ENCODE measurements at regions not wholly inside any gene's neighbourhood (a gene's known extent, or its start where the extent isn't known, plus 50 kb on each side); places are given as distances from the start of the nearest gene placed in this dataset.

GRCh38 chr1:14313731-14314431, 284.6 kb upstream of the KAZN start:
- no peak for DNase-seq (ENCODE audit: low spot score)
- Mint-ChIP-seq H3K4me1 (ENCODE audit: low read depth) (no peaks in the 10 kb centered on the region), H3K4me3 (no peak overlapping the region), H3K27me3 (ENCODE audit: low read depth) (peaks cover 3% of the 10 kb centered on the region), H3K27ac (no peak overlapping the region), H3K36me3 (ENCODE audit: low read depth) (no peaks in the 10 kb centered on the region), H3K9me3 (no peaks in the 10 kb centered on the region)

GRCh38 chr1:14318830-14319229, 279.7 kb upstream of the KAZN start:
- peaks cover 3% of the 10 kb centered on the region for H3K27me3 Mint-ChIP-seq (ENCODE audit: low read depth)
- peaks cover 2% of the 10 kb centered on the region for H3K4me1 Mint-ChIP-seq (ENCODE audit: low read depth)
- no peaks in the 10 kb centered on the region for H3K36me3 Mint-ChIP-seq (ENCODE audit: low read depth)
- H3K9me3 Mint-ChIP-seq: peaks cover 13% of the 10 kb centered on the region
- no peak overlapping the region for H3K27ac Mint-ChIP-seq
- no peak overlapping the region for H3K4me3 Mint-ChIP-seq
- DNase-seq (ENCODE audit: low spot score): no peak

DNA sequence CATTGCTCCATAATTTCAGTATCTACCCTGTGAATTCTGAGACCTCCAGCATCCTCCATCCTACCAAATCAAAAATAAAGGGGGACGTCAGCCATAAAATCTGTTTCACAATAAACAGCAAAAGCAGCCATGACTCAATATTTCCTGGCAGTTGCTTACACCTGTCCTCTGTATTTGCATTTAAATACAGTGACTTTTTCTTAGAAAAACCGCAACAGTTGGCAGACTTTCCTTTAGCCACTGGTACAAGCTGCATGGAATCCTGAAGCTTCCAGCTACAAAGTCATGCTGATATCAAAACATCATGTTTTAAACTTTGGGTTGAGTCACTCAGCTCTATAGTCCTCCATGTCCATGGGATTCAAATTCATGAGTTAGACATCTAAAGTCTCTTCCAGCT, 278.0 kb upstream of the KAZN start:
- H3K27ac Mint-ChIP-seq: peak overlapping the region; percentile 17
- DNase-seq (ENCODE audit: low spot score): no peak
- H3K27me3 Mint-ChIP-seq (ENCODE audit: low read depth): peaks cover 3% of the 10 kb centered on the region
- no peak overlapping the region for H3K4me3 Mint-ChIP-seq
- peaks cover 2% of the 10 kb centered on the region for H3K4me1 Mint-ChIP-seq (ENCODE audit: low read depth)
- no peaks in the 10 kb centered on the region for H3K36me3 Mint-ChIP-seq (ENCODE audit: low read depth)
- H3K9me3 Mint-ChIP-seq: peaks cover 15% of the 10 kb centered on the region

- no peak overlapping the region for H3K4me3 Mint-ChIP-seq
- peaks cover 18% of the 10 kb centered on the region for H3K9me3 Mint-ChIP-seq
- no peaks in the 10 kb centered on the region for H3K36me3 Mint-ChIP-seq (ENCODE audit: low read depth)
- H3K27ac Mint-ChIP-seq: peak overlapping the region; percentile 8
- peaks cover 2% of the 10 kb centered on the region for H3K4me1 Mint-ChIP-seq (ENCODE audit: low read depth)
- no peak for DNase-seq (ENCODE audit: low spot score)
- peaks cover 3% of the 10 kb centered on the region for H3K27me3 Mint-ChIP-seq (ENCODE audit: low read depth)
Measured at GRCh38 chr1:14320986-14321385, 277.5 kb upstream of the KAZN start.

DNA sequence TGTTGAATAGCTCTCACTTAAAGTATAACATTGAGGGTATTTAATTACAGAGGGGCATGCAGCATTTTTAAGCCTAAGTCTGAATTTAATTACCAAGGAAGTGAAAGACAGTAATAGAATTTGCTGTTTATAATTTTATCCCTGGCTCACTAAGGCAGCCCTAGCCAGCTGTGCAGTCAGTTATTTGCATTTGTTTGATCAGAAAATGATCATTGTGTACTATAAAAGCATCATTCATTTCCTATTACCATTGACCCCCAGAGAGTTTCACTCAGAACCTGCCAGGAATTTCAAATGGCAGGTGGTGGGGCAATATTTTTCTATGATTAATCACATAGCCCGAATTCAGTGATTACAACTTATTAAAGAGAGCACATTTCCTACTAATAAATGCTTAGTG, 277.1 kb upstream of the KAZN start:
- H3K4me3 Mint-ChIP-seq: no peak overlapping the region
- H3K9me3 Mint-ChIP-seq: peaks cover 18% of the 10 kb centered on the region
- no peaks in the 10 kb centered on the region for H3K36me3 Mint-ChIP-seq (ENCODE audit: low read depth)
- peaks cover 3% of the 10 kb centered on the region for H3K27me3 Mint-ChIP-seq (ENCODE audit: low read depth)
- H3K4me1 Mint-ChIP-seq (ENCODE audit: low read depth): peaks cover 2% of the 10 kb centered on the region
- DNase-seq (ENCODE audit: low spot score): no peak
- H3K27ac Mint-ChIP-seq: no peak overlapping the region

DNA sequence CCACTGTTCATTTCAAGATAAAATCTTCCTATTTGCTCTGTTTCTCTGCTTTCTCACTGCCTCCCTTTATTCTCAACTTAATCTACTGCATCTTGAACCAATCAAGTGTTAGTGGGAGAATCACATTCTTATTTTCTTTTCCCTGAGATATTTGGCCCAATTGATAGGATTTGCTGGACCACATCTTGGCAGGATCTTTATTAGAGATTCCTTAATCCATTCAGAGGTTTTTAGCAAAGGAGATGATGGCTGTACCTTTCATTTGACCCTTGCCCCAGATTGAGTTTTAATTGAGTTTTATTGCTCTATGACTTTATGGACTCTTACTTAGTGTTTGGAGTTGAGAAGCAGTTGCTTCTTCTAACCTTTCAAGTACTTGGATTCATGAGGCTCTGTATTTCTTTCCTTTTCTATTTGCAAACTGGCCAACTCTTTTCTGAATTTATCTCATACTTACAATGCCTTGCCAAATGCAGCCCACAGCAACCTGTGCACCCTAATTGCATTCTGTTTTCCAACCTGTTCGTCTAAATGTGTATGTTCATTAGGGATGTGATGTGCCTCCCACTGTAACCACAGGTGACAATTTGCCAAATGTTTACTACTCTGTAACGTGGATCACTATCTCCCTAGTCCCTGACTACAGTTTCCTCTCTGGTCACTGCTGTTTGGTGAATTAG, 274.8 kb upstream of the KAZN start:
- Mint-ChIP-seq H3K4me1 (ENCODE audit: low read depth) (peaks cover 2% of the 10 kb centered on the region), H3K4me3 (no peak overlapping the region), H3K36me3 (ENCODE audit: low read depth) (no peaks in the 10 kb centered on the region), H3K9me3 (peaks cover 22% of the 10 kb centered on the region), H3K27me3 (ENCODE audit: low read depth) (no peaks in the 10 kb centered on the region), H3K27ac (no peak overlapping the region)
- no peak for DNase-seq (ENCODE audit: low spot score)

DNA sequence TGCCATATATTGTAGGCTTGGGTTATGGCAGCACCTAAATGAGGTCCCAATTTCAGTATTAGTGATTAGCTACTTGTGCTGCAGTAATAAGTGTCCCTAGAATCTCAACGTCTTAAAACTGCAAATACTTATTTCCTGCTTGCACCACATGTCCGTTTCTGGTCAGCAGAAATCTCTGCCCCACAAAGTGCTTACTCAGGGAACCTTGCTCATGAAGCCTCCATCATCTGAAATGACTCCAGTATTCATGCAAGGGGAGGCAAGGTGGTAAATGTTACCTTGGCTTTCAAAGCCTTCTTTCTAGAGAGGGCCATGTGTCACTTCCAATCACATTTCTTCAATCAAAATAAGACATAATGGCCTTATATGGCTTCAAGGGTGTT, 274.2 kb upstream of the KAZN start:
- DNase-seq (ENCODE audit: low spot score): no peak
- Mint-ChIP-seq H3K27ac (no peak overlapping the region), H3K4me1 (ENCODE audit: low read depth) (peaks cover 2% of the 10 kb centered on the region), H3K27me3 (ENCODE audit: low read depth) (no peaks in the 10 kb centered on the region), H3K36me3 (ENCODE audit: low read depth) (no peaks in the 10 kb centered on the region), H3K4me3 (no peak overlapping the region), H3K9me3 (peaks cover 22% of the 10 kb centered on the region)

GRCh38 chr1:14326857-14327256, 271.6 kb upstream of the KAZN start:
- no peak for DNase-seq (ENCODE audit: low spot score)
- Mint-ChIP-seq H3K27me3 (ENCODE audit: low read depth) (no peaks in the 10 kb centered on the region), H3K4me1 (ENCODE audit: low read depth) (no peaks in the 10 kb centered on the region), H3K4me3 (no peak overlapping the region), H3K27ac (no peak overlapping the region), H3K9me3 (peaks cover 29% of the 10 kb centered on the region), H3K36me3 (ENCODE audit: low read depth) (no peaks in the 10 kb centered on the region)

- H3K27me3 Mint-ChIP-seq (ENCODE audit: low read depth): no peaks in the 10 kb centered on the region
- H3K27ac Mint-ChIP-seq: no peak overlapping the region
- H3K36me3 Mint-ChIP-seq (ENCODE audit: low read depth): no peaks in the 10 kb centered on the region
- DNase-seq (ENCODE audit: low spot score): no peak
- peaks cover 21% of the 10 kb centered on the region for H3K9me3 Mint-ChIP-seq
- H3K4me3 Mint-ChIP-seq: no peak overlapping the region
- peaks cover 2% of the 10 kb centered on the region for H3K4me1 Mint-ChIP-seq (ENCODE audit: low read depth)
Measured at GRCh38 chr1:14328685-14329084, 269.8 kb upstream of the KAZN start.

- Mint-ChIP-seq H3K9me3 (peaks cover 10% of the 10 kb centered on the region), H3K4me3 (no peak overlapping the region), H3K27ac (no peak overlapping the region), H3K27me3 (ENCODE audit: low read depth) (no peaks in the 10 kb centered on the region), H3K36me3 (ENCODE audit: low read depth) (no peaks in the 10 kb centered on the region), H3K4me1 (ENCODE audit: low read depth) (peaks cover 6% of the 10 kb centered on the region)
- no peak for DNase-seq (ENCODE audit: low spot score)
Measured at GRCh38 chr1:14332158-14332557, 266.3 kb upstream of the KAZN start.

DNA sequence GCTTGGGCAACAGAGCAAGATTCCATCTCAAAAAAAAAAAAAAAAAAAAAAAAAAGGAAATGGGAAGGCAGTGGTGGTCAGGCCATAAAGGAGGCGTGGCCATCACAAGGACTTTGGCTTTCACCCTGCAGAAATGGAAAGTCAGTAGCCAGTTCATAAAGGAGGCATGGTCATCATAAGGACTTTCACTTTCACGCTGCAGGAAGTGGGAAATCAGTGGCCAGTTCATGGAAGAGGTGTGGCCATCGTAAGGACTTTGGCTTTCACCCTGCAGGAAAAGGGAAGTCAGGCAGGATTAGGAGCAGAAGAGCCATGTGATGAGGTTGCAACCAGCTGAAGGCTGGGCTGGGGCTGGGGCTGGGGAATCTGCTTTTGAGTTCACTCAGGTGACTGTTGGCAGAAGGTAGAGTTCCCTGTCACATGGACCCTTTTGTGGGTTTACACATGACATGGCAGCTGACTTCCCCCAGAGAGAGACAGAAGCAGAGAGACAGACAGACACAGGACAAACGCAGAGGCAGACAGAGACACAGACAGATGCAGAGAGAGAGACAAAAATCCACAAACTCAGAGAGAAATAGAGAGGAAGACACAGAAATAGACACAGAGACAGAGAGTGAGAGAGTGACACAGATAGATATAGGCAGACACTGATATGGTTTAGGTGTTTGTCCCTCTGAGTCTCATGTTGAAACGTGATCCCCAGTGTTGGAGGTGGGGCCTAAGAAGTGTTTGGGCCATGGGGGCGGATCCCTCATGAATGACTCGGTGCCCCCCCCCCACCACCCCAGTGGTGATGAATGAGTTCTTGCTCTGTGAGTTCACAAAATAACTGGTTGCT, 263.9 kb upstream of the KAZN start:
- Mint-ChIP-seq H3K36me3 (ENCODE audit: low read depth) (no peaks in the 10 kb centered on the region), H3K4me1 (ENCODE audit: low read depth) (peaks cover 6% of the 10 kb centered on the region), H3K9me3 (peaks cover 10% of the 10 kb centered on the region), H3K27me3 (ENCODE audit: low read depth) (no peaks in the 10 kb centered on the region), H3K27ac (no peak overlapping the region), H3K4me3 (no peak overlapping the region)
- no peak for DNase-seq (ENCODE audit: low spot score)

GRCh38 chr1:14338509-14338908, 260.0 kb upstream of the KAZN start:
- Mint-ChIP-seq H3K4me1 (ENCODE audit: low read depth) (peaks cover 4% of the 10 kb centered on the region), H3K9me3 (no peaks in the 10 kb centered on the region), H3K27me3 (ENCODE audit: low read depth) (no peaks in the 10 kb centered on the region), H3K36me3 (ENCODE audit: low read depth) (no peaks in the 10 kb centered on the region), H3K4me3 (no peak overlapping the region), H3K27ac (no peak overlapping the region)
- no peak for DNase-seq (ENCODE audit: low spot score)

- no peak for DNase-seq (ENCODE audit: low spot score)
- Mint-ChIP-seq H3K27ac (no peak overlapping the region), H3K9me3 (no peaks in the 10 kb centered on the region), H3K4me1 (ENCODE audit: low read depth) (peaks cover 4% of the 10 kb centered on the region), H3K27me3 (ENCODE audit: low read depth) (no peaks in the 10 kb centered on the region), H3K4me3 (no peak overlapping the region), H3K36me3 (ENCODE audit: low read depth) (no peaks in the 10 kb centered on the region)
Measured at GRCh38 chr1:14339288-14339687, 259.2 kb upstream of the KAZN start.
